HUDEP-2 (cell line): ENCODE measurements at regions not wholly inside any gene's neighbourhood (a gene's known extent, or its start where the extent isn't known, plus 50 kb on each side); places are given as distances from the start of the nearest gene placed in this dataset.
"Not testable (repeated sequence)": the region's sequence is repeated elsewhere in the genome, so short reads cannot be mapped to it uniquely, and the experiment has no call there.

Experiments used
- DNase-seq, 76 experiments: peaks; one replicate each; lab custom pipeline; 2025; ENCODE audit not compliant: unreplicated experiment in 76 of 76; lab: John Stamatoyannopoulos, UW

DNA sequence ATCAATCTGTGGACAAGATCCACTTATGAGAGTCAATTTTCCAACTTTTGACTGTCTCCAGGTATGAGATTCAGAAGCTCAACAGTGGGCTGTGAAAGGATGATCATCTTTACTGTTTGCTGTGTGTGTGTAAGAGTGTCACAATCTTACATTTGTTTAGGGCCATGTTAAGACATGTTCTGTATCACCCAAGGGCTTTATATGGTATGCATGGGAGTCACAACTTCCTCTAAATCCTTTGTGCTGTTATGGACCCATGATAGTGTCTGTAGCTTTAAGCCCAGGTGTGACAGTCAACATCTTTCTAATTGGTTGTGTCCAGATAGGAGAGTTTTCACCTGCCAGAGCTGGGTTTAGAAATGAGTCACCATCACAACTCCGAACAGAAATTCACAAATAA, 70.2 kb downstream of the ZNF726 start:
- DNase-seq, result not testable (repeated sequence)

DNA sequence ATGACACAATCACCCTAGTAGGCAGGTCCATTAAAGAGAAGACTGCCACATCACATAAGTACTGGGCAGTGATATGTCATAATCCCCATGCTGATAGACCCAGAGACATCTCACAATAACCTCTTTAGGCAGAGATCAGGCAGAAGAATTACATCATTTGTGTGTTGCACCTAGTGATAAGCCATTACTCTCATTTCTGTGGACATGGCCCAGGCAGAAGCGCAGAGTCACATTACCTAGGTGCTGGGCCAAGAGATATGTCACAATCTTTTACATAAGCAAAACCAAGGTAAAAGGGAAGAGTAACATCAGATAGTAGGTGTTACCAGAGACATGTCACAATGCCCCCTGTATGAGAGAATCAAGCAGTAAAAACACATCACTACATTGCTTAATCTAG, 71.9 kb downstream of the ZNF726 start:
- DNase-seq, result no peak

GRCh38 chr19:23991170-23991569, 76.5 kb downstream of the ZNF726 start:
- DNase-seq, result no peak

DNA sequence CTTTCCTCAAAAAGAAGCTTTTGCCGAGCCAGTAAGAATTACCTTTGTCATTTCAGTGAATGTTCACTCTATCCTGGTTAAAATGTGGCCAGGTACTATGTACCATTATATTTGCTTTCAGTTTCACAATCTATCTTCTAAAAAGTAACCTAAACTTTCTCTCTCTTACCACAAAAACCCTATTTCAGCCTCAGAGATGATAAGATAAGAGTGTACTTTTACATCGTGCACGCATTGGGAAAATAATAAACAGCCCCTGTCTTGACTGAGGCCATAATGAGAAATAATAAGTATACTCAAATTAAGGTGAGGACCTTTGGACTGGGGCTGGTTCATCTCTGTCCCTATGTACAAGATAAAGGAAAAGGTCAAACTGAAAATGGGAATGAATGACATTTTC, 77.7 kb downstream of the ZNF726 start:
- DNase-seq, result no peak

GRCh38 chr19:23993440-23993839, 78.8 kb downstream of the ZNF726 start:
- DNase-seq, result no peak

- DNase-seq, result peak in 3 of 76 experiments; percentile 1 to 3 (median 1)
Measured at GRCh38 chr19:23996549-23996948, 81.9 kb downstream of the ZNF726 start.

DNA sequence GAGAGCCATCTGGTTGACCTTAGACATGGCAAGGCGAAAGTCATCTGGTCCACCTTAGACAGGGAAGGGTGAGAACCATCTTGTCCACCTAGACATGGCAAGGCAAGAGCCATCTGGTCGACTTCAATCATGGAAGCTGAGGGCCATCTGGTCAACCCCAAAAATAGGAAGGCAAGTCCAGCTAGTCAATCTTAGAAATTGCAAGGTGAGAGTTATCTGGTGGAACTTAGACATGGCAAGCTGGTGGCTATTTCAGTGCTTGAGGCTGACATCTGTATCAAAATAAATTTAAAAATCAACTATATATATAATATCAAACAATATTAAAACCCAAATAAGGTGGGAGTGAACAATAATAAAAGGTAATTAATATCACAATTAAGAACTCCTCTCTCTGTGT, 83.9 kb downstream of the ZNF726 start:
- DNase-seq, result no peak

DNA sequence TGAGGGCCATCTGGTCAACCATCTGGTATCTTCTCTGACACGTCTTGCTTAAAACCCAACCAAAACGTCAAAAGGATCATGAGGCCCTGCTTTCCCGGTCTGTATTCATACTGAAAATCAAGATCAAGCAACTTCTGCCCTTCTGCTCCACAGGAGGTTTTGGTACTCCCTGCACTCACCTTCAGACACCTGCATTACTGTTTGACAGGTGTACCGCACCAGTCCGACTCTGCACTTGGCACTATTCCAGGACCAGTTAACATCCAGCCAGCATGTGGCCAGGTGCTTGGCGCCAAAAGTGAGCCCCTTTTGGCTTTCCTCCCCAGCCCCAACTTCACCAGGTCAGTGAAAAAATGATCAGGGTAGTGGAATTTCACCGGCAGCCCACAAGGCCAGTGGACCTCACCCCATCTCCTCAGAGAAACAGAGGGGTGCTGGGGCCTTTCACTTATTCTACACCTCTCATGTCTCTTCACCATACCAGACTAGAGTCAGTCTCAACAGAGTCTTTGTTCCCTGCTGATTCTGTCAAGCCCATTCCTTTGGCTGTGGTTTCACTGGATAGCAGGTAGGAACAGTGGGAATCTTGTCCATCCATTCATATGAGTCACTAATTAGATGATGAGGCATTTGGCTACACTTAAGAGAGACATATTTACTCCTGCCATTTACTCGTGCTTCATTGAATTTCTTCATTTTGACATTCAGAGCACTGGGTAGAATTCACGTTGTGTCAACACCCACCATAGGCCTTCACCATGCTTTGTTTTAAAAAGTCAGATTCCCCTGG, 85.3 kb downstream of the ZNF726 start:
- no peak for DNase-seq

DNA sequence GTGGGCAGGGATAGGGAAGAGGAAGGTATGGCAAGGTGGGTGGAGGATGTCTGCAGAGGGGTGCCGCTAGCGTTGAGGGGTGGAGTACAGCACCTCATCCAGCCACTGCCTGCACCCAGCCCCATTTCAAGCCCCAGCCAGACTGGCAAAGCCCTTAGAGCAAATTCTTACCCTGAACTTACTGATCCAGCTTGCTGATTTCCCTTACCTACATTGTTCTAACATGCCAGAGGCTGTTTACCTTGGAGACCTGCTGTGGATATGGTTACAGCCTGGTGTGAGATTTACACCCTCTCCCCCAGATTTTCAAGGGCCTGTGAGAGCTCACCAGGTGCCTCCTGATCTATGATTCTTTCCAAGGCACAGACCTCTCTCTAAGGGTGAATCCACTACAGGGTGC, 86.0 kb downstream of the ZNF726 start:
- no peak for DNase-seq

GRCh38 chr19:24002256-24002945, 84.6 kb upstream of the ZNF254 start:
- no peak for DNase-seq

GRCh38 chr19:24003537-24003936, 83.5 kb upstream of the ZNF254 start:
- no peak for DNase-seq

DNA sequence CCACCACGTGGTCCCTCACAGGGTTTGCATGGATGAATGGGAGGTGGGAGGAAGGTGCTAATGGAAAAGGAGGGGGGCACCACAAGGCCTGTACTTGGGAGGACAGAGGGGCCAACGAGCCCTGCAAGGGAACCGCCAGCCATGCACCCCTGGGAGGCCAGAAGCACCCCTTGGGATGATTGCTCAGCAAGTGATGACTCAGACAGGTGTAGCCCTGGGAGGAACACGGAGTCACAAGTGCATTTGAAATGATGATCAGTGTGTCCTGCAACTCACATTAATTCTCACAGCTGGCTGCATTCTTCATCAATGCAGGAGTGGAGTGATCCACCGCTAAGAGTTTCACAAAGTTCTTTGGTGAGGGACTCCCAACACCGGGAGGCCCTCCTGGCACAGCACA, 82.8 kb upstream of the ZNF254 start:
- no peak for DNase-seq

DNA sequence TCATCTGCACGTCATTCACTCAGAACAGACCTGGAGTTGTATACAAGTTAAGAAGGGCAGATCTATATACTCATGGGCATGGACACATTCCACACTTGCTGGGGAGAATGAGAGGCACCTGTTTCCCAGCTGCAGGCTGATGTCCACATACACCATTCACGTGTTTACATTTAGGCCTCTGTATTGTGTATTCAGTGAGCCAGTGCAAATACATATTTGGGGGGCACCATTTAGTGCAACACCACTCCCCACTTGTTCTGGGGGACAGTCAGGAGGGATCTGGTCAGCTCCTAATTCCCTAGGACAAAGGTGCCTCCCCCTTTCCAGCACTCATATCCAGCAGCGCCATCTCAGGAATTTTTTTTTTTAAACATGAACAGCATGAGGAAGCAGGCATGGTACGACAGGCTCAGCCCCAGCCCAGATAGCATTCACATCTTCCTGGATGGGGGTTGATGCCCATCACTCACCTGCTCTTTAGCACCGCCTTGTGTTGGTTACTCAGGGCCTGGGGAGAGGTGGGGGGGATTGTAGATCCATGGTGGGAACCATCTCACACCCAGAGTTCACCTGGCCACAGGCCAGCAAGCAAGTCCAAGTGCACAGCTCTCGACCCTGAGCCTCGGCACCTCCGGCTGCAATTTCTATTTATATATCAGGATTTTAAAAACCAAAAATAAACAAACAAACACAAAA, 56.9 kb upstream of the ZNF254 start:
- no peak for DNase-seq

- no peak for DNase-seq
Measured at GRCh38 chr19:24032651-24033050, 54.3 kb upstream of the ZNF254 start.

- DNase-seq, result peak in 74 of 76 experiments; percentile 3 to 86 (median 69)
Measured at GRCh38 chr19:24033301-24033962, 53.6 kb upstream of the ZNF254 start.

- peak in 38 of 76 experiments; percentile 2 to 79 (median 30) for DNase-seq
Measured at GRCh38 chr19:24033963-24034342, 53.0 kb upstream of the ZNF254 start.

DNA sequence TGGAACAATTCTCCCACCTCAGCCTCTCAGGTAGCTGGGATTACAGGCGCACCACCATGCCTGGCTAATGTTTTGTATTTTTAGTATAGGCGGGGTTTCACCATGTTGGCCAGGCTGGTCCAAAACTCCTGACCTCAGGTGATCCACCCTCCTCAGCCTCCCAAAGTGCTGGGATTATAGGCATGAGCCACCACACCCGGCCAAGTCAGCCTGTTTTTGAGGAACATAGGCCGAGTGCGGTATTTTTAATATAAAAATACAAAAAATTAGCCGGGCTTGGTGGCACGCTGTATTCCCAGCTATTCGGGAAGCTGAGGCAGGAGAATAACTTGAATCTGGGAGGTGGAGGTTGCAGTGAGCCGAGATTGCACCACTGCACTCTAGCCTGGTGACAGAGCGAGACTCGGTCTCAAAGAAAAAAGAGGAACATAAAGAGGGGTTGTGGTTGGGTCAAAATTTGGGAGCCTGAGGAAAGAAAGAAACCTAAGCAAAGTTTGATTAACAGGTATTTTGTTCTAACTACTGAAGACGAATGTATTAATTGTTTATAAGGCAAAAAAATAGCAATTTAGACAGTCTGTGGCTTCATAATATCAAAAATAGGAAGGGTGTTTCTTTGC, 51.6 kb upstream of the ZNF254 start:
- not testable (repeated sequence) for DNase-seq
